Retinal pigment epithelial cell (primary cell): ENCODE measurements at regions not wholly inside any gene's neighbourhood (a gene's known extent, or its start where the extent isn't known, plus 50 kb on each side); places are given as distances from the start of the nearest gene placed in this dataset.

Source experiments
- DNase-seq: peaks from one replicate; pipeline ENCODE4 v3.0.0-alpha.2; 2010; ENCODE audit warnings: low read depth
- H3K4me3 ChIP-seq: 2 replicates; pipeline ENCODE4 v1.5.1; 2011; ENCODE audit warnings: mild to moderate bottlenecking, low read length, control low read depth, moderate library complexity
- CTCF ChIP-seq: conservative IDR thresholded peaks from 2 replicates; pipeline ENCODE4 v1.5.1; 2011; ENCODE audit warnings: low read depth, low read length, control low read depth, inconsistent platforms

GRCh38 chr3:66823009-66823397 is 175.1 kb upstream of the KBTBD8 start:
- no peak for TF ChIP-seq CTCF
- no peak overlapping the region for H3K4me3 ChIP-seq
- no peak for DNase-seq

- TF ChIP-seq CTCF: no peak
- no peak for DNase-seq
- no peak overlapping the region for H3K4me3 ChIP-seq
Observed at GRCh38 chr3:66823532-66823931, 174.6 kb upstream of the KBTBD8 start.

GRCh38 chr3:66825375-66825774 is 172.7 kb upstream of the KBTBD8 start:
- DNase-seq: no peak
- no peak for TF ChIP-seq CTCF
- no peak overlapping the region for H3K4me3 ChIP-seq

GRCh38 chr3:66827726-66828125 is 170.4 kb upstream of the KBTBD8 start:
- DNase-seq: no peak
- no peak for TF ChIP-seq CTCF

GRCh38 chr3:66828303-66828702 is 169.8 kb upstream of the KBTBD8 start:
- no peak for DNase-seq
- H3K4me3 ChIP-seq: no peak overlapping the region
- no peak for TF ChIP-seq CTCF

More at GRCh38 chr3:66827726-66828125, 170.4 kb upstream of the KBTBD8 start:
- no peak overlapping the region for H3K4me3 ChIP-seq

- no peak overlapping the region for H3K4me3 ChIP-seq
- no peak for DNase-seq
- no peak for TF ChIP-seq CTCF
Observed at GRCh38 chr3:66830301-66830700, 167.8 kb upstream of the KBTBD8 start.

- no peak for TF ChIP-seq CTCF
- H3K4me3 ChIP-seq: no peak overlapping the region
- DNase-seq: no peak
Observed at GRCh38 chr3:66831931-66832330, 166.2 kb upstream of the KBTBD8 start.
